Body of pancreas (tissue), 4 donors: ENCODE measurements at regions not wholly inside any gene's neighbourhood (a gene's known extent, or its start where the extent isn't known, plus 50 kb on each side); places are given as distances from the start of the nearest gene placed in this dataset.

Experiments used
- POLR2A ChIP-seq, 3 donors: fragments of 450-650 bp; IDR thresholded peaks; one replicate each; pipeline ENCODE4 v1.6.1; 2016; ENCODE audit warnings: antibody characterized with exemption in 3 of 3, mild to moderate bottlenecking in 2 of 3
- TF ChIP-seq, protein P1 (sequence below), 7 experiments: fragments of 450-650 bp in 4 of 7; fragments of 200-600 bp in 3 of 7; sonication (generic) in 3 of 7; IDR thresholded peaks; one replicate each; pipeline ENCODE4 v1.5.1; 2016 to 2019; ENCODE audit warnings: antibody characterized with exemption in 7 of 7

DNA sequence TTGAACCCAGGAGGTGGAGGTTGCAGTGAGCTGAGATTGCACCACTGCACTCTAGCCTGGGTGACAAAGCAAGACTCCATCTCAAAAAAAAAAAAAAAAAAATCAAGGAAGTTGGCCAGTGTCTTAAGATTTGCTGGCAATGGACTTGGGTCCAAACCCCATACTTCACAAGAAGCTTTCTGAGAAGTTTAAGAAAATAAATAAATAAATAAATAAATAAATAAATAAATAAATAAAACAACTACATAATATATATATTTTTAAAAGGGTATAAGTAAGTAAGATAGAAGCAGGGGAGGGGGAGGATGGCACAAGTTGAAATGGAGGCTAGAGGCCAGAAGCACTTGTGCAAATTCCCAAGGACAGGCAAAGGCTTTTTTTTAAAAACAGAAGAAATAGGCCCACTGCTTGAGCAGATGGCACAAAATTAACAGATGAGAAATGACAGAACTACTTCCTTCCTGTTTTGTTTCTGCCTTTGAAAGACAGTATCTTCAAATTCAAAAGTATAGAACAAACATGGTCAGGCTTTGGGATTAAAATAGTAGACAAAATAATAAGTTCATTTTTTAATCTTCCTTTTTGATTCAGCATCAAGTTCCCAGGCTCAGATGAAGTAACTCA, 287.7 kb downstream of the ALDH8A1 start:
- TF ChIP-seq POLR2A (IDR thresholded peaks at IDR 0.05), result no peak
- TF ChIP-seq, protein P1, sequence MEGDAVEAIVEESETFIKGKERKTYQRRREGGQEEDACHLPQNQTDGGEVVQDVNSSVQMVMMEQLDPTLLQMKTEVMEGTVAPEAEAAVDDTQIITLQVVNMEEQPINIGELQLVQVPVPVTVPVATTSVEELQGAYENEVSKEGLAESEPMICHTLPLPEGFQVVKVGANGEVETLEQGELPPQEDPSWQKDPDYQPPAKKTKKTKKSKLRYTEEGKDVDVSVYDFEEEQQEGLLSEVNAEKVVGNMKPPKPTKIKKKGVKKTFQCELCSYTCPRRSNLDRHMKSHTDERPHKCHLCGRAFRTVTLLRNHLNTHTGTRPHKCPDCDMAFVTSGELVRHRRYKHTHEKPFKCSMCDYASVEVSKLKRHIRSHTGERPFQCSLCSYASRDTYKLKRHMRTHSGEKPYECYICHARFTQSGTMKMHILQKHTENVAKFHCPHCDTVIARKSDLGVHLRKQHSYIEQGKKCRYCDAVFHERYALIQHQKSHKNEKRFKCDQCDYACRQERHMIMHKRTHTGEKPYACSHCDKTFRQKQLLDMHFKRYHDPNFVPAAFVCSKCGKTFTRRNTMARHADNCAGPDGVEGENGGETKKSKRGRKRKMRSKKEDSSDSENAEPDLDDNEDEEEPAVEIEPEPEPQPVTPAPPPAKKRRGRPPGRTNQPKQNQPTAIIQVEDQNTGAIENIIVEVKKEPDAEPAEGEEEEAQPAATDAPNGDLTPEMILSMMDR (IDR thresholded peaks at IDR 0.05), result no peak
